Ishikawa (cell line): ENCODE measurements at regions not wholly inside any gene's neighbourhood (a gene's known extent, or its start where the extent isn't known, plus 50 kb on each side); places are given as distances from the start of the nearest gene placed in this dataset.

Experiments
- CEBPB ChIP-seq: IDR thresholded peaks from 2 replicates; pipeline ENCODE4 v1.6.1; 2012
- EGR1 ChIP-seq: IDR thresholded peaks from 2 replicates; pipeline ENCODE4 v1.6.1; 2012
- EP300 ChIP-seq: IDR thresholded peaks from 2 replicates; pipeline ENCODE4 v1.6.1; 2012; ENCODE audit warnings: borderline replicate concordance
- FOXM1 ChIP-seq: IDR thresholded peaks from 2 replicates; pipeline ENCODE4 v1.6.1; 2012; ENCODE audit warnings: low read depth, borderline replicate concordance
- MAX ChIP-seq: IDR thresholded peaks from 2 replicates; pipeline ENCODE4 v1.6.1; 2012
- NFIC ChIP-seq: IDR thresholded peaks from 2 replicates; pipeline ENCODE4 v1.6.1; 2012
- RAD21 ChIP-seq: IDR thresholded peaks from 2 replicates; pipeline ENCODE4 v1.6.1; 2012; ENCODE audit warnings: low read depth
- REST ChIP-seq: IDR thresholded peaks from 2 replicates; pipeline ENCODE4 v1.6.1; 2012; ENCODE audit warnings: low read depth, mild to moderate bottlenecking
- TAF1 ChIP-seq: IDR thresholded peaks from 2 replicates; pipeline ENCODE4 v1.6.1; 2012; ENCODE audit warnings: low read depth, mild to moderate bottlenecking
- TCF12 ChIP-seq: IDR thresholded peaks from 2 replicates; pipeline ENCODE4 v1.6.1; 2012; ENCODE audit warnings: low read depth
- TEAD4 ChIP-seq: IDR thresholded peaks from 2 replicates; pipeline ENCODE4 v1.6.1; 2012
- USF1 ChIP-seq: IDR thresholded peaks from 2 replicates; pipeline ENCODE4 v1.6.1; 2012
- YY1 ChIP-seq: IDR thresholded peaks from 2 replicates; pipeline ENCODE4 v1.6.1; 2012; ENCODE audit warnings: low read depth
- ZBTB7A ChIP-seq: IDR thresholded peaks from 2 replicates; pipeline ENCODE4 v1.6.1; 2012; ENCODE audit warnings: low read depth

GRCh38 chr4:123807866-123808265 lies 411.3 kb downstream of the SPRY1 start:
- no peak for TF ChIP-seq TCF12
- no peak for TF ChIP-seq YY1
- no peak for TF ChIP-seq REST
- no peak for TF ChIP-seq EGR1
- no peak for TF ChIP-seq FOXM1
- no peak for TF ChIP-seq RAD21
- no peak for TF ChIP-seq MAX
- TF ChIP-seq EP300: no peak
- TF ChIP-seq NFIC: no peak
- TF ChIP-seq USF1: no peak
- TF ChIP-seq TEAD4: no peak
- no peak for TF ChIP-seq CEBPB
- no peak for TF ChIP-seq ZBTB7A
- no peak for TF ChIP-seq TAF1
